T-helper 1 cell treated with Interleukin-12 subunit alpha and Interleukin-12 subunit beta and Interleukin-4 antibody, amounts not matched to agents 30 ng/mL and 1 ng/mL, for 36 hours (primary cell): ENCODE measurements at regions not wholly inside any gene's neighbourhood (a gene's known extent, or its start where the extent isn't known, plus 50 kb on each side); places are given as distances from the start of the nearest gene placed in this dataset.

ENCODE experiments used
- intact Hi-C: fragments of 100-400 bp; cut with micrococcal nuclease; formaldehyde crosslinking; loops from one replicate; pipeline ENCODE4 v1.15.1; 2024

DNA sequence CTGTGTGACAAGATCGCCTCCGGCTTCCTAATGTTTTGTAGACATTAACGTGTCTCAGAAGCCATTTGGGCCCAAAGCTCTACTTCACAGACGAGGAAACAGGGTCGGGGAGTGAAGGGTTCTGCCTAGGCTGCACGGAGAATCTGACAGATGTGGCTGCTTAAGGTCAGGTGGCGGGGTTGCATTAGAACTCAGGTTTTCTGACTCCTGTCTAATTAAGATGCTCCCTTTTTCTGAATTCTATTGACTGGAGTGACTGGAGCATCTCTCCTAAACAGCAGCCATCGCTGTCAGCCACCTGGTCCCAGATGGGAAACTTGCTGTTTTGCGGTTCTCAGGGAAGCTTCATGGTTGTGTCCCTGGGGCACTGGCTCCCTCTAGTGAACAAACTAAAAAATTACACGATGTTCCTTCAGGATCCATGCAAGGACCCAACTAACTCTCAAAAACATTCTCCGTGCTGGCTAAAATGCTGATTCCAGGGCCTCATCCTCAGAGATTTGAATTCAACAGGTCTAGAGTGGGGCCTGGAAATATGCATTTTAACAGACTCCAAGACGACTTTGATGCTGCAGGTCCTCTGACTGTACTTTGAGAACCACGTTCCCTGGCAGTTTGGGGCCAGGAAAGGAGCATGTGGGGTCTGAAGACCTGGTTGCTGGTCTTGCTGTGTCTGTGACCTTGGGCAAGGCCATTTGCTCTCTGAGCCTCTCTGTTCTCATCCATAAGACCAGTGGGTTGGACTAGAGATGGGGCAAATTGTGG lies 117.4 kb downstream of the IRF8 start:
- intact Hi-C loops, result loop anchor here (1.0 to 5.0 kb wide), 3 partner anchors 29 to 195 kb away; no protein-coding TSS in a partner anchor

DNA sequence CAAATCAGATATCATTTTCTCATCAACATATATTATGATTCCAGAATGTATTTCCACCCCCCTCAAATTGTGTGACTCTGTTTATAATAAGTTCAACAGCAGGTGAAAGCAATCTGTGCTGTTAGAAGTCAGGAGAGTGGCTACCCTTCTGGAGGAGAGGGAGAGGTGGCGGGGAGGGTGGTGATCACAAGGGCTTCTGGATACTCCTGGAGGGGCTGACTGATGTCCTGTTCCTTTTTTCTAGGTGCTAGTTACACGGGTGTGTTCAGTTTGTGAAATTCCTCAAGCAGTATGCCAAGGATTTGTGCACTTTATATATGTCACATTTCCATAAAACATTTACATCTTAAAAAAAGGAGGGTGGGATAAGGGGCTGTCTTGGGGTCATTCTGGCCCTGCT lies 119.1 kb downstream of the IRF8 start:
- intact Hi-C loops, result loop anchor here (5.0 kb wide), 1 partner anchor 116 kb away; no protein-coding TSS in a partner anchor

DNA sequence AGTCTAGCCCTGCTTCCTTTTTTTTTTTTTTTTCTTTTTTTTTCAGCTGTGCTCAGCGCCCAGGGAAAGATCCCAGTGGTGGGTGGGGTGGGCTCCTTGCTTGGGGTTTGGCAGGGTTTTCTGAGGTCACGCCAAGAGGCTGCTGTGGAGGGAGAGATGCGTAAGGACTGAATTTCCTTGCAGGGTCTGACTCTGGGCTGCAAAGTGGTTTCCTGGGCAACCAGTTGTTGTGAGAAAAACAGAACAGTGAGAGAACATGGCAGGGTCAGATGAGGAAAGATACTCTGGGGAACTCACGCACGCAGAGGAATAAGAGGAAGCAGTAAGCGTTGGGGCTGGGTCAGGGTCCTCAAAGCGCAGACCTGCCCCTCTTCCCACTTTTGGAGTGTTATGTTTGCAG lies 119.5 kb downstream of the IRF8 start:
- intact Hi-C loops, result loop anchor here (5.0 kb wide), 1 partner anchor 116 kb away; no protein-coding TSS in a partner anchor

DNA sequence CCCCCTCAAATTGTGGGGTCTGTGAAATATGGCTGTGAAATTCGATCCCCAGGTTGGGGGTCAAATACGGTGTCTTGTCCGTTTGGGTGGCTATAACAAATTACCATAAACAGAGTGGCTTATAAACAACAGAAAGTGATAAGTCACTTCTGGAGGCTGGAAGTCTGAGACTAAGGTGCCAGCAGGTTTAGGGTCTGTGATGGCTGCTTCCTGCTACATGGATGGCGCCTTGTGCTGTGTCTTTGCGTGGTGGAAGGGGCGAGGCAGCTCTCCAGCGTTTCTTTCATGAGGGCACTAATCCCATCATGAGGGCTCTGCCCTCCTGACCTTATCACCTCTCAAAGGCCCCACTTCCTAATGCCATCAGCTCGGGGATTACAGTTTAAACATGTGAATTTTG lies 120.0 kb downstream of the IRF8 start:
- intact Hi-C loops, result loop anchor here (5.0 kb wide), 1 partner anchor 117 kb away; no protein-coding TSS in a partner anchor

DNA sequence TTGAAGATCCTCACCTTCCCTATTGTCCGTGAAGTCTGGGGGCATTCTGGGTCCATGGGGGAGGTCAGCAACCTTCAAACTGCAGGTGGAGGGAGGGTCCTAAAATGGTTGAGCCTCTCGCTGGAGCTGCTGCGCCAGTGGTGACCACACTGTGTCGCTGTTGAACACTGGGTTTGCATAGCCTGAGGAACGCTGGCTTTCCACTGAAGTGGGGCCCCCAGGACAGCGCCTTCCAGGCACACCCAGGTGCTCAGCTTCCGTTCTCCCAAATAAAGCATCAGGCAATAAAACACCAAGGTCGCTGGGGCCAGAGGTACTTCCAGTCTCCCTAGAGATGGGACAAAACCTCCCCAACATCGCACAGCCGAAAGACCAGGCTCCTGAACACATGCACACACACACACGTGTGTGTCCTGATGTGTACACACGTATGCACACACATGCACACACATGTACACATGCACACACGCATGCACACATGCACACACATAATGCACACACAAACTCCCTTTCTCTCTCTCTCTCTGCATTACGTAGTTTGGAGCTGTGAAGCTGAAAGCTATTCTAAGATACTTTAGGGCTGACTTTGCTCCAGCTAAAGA lies 120.6 kb downstream of the IRF8 start:
- intact Hi-C loops, result loop anchor here (5.0 kb wide), 1 partner anchor 117 kb away; no protein-coding TSS in a partner anchor

DNA sequence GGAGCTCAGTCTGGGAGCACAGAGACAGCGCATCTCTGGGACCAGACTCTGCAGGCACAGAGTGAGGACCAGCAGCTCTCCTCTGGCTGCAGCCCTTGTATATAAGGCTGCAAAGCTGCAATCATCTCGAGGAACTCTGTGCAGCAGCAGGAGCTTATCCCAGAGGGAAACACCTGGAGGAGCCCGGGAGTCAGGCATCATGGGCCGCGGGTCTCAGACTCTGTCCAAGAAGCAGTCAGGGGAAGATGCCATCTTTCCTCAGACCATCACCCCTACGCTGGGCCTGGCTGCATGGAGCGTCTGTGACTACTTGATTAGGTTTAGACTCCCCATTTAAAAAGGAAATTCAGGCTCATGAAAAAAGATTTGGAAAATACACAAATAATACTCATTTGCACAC lies 122.0 kb downstream of the IRF8 start:
- intact Hi-C loops, result no loop called here

DNA sequence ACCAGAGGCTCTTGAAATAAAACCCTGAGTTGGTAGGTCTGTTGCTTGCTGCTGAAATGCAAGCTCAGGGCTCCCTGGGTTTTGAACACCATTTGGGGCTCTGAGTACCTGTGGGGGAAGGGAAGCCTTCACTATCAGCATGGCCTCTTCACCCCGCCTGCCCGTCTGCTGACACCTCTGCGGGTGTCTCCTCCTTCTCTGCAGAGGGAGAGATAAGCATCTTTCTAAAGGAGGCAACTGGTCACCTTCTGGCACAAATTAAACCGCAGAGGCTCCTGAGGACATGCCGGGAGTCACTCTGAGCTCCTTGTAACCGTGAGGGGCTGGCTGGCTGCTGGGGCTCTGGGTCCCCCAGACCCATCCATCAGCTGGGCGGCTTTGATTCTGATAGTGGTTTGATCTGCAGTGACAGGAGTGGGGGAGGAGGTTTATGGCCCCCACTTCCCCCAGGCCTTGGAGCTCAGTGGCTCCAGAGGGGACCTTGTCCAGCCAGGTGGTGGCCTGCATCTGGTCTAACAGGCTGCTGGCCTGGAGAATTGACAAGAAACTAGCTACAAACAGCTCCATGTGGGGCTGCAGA lies 123.5 kb downstream of the IRF8 start:
- intact Hi-C loops, result no loop called here

DNA sequence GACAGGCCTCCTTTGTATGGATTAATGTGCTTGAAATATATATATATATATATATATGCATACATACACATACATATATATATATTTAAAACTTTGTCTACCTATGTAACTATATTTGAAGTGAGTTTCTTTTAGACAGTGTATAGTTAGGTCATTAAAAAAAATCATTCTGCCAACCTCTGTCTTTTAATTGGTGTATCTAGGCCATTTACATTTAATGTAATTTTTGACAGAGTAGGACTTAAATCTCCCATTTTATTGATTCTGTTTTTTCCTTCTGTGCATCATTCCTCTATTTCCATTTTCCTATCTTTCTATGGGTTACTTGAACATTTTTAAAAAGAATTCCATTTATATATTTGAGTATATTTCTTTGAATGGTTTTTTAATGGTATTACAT lies 125.2 kb downstream of the IRF8 start:
- intact Hi-C loops, result no loop called here

DNA sequence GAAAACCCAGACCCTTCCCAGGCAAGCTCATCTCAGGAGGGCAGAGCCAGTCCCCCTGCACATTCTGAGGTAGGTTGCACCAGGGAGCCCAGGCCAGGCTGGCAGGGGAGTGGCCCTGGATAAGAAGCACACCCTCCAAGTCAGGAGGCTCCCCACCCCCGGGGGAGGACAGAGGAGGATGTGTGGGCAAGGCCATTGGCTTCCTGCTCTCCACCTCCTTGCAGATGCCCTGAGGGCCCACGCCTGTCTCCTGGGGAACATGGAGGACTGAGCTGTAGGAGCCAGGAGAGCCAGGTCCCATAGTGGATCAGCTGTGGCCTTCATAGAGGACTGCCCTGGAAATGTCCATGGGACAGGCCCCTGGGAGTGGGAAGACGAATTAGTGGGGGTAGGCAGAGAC lies 126.7 kb downstream of the IRF8 start:
- intact Hi-C loops, result no loop called here

DNA sequence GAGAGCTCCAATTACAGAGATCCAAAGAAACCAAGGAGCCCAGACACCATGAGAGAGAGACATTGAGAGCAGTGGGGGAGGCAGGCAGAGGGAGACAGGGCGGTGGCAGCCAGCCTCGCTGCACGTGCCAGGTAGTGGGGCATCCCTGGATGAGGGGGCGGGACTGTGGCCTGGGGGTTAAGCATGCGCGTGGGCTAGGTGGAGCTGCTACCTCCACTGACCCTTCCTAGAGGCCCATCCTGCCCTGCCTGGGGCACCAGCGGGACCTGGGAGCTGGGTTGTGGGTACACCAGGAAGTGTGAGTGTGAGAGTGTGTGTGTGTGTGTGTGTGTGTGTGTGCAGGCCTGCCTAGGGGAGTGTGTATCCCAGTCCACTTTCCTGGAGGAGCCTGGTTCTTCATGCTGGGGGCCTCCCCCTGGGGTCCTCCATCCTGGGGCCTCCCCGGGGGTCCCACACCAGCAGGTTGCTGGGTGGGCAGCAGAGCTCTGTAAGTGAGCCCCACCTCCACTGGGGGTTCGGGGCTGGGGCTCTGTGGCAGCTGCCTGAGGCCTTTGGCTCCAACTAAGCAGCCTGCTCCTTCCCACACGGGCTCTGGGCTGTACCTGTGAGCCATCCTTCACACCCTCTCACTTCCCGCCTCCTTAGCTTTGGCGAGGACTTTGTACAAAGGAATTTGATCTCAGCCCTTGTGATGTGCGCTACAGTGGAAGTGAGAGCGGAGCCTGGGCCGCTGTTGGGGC lies 127.4 kb downstream of the IRF8 start:
- intact Hi-C loops, result no loop called here

DNA sequence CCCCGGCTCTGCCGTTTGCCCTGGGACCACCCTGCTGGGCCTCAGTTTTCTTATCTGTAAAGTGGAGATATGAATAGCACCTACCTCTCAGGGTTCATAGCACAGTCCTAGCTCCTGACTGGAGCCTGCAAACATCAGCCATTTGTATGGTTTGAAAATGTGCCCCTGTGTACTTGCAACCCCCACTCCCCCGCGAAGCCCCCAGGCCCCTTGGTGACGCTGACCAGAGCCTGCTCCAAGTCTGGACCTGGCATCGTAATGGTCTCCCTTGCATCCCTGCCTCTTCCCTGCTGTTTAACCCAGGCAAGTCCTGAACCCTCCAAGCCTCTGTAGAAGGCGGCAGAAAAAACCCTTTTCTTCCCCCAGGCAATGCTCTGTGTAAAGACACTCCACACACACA lies 128.0 kb downstream of the IRF8 start:
- intact Hi-C loops, result no loop called here

DNA sequence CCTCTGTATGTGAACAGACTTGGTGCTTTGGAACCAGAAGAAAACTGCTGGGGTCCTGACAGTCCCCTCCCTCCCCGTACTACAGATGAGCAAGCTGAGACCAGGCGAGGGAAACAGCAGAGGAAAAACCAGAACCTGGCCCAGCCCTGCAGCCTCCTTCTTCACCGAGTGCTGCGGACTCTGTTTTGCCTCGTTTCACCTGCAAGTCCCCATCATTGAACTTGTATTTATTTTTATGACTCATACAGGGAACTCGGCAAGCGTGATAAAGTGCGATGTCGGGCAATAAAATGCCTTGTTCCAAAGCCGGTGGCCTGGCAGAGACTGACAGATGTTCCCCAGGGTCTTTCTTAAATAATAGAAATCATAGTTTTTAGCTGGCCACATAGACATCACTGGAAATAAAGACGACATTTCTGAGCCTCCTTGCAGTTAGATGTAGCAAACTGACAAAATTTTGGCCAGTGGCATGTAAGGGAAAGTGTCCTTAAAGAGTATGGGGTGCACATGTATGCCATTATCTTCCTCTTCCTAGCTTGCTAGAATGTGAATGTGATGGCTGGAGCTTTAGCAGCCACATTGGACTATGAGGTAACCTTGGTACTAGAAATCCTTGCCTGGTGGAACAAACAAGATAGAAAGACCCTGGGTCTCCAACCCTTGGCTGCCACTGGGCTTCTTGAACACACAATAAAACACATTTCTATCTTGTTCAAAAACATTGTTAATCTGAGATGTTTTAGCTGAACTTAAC lies 128.6 kb downstream of the IRF8 start:
- intact Hi-C loops, result no loop called here

DNA sequence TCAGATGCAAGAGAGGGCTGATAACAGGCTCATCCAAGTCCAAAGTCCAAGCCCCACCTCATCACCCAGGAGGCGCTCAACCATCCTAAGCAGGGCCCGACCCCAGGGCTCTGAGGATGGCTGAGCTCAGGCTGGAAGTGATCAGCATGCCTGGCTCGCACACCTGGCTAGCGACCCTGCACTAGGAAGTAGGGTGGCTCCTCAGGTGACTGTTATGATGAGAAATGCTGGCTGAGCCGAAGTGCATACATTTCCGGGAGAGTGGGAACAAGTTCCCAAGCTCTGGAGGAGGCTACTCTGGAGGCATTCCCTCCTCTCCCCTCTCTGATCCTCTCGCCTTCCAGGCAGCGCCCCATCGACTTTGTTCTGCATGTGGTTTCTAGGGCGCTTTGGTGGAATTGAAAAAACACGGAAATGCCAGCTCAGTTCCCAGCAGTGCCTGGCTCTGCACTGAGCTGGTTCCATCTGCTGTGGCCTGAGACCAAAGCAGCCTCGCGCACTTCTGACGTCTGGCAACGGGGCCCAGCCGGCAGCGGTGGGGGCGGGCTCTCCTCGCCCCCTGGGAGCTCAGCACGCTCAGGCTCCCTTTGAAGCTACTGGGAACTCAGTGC lies 130.3 kb downstream of the IRF8 start:
- intact Hi-C loops, result no loop called here

DNA sequence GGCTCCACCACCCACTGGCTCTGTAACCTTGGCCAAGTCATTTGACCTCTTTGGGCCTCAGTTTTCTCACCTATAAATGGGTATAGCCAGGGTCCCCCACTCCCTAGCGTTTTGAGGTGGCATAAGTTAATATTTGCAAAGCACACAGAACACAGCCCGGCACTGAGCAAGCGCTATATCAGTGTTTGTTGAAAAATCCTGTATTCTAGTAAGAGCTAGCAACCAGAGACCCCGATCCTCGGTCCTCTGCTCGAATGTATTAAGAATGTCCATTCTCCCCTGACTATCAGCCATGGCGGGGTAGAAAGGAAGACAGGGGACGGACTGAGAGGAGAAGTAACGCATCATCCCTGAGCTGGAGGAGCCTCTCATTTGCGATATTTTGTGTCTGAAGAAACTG lies 131.2 kb downstream of the IRF8 start:
- intact Hi-C loops, result no loop called here

DNA sequence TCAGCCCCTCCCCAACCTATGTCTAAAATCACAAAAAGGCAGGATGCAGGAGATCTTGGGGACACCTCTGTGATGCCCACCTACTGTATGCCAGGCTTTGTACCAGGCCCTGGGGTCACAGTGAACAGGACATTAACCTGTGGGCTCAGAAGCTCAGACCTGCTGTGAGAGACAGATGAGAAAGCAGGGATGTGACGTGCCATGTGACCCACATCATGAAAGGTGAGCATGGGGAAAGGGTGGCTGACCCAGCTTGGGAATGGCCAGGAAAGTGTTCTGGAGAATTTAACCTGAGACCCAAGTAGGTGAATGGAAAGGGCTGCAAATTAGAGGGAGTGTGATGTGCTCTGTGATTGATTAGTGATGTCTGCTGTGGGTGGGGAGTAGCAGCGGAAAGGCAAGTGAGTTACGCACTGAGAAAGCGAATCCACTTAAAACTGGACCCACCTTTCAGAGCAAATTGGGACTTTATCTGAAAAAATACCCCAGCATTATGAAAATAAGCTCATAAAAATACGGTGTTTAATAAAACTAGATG lies 132.2 kb downstream of the IRF8 start:
- intact Hi-C loops, result no loop called here

DNA sequence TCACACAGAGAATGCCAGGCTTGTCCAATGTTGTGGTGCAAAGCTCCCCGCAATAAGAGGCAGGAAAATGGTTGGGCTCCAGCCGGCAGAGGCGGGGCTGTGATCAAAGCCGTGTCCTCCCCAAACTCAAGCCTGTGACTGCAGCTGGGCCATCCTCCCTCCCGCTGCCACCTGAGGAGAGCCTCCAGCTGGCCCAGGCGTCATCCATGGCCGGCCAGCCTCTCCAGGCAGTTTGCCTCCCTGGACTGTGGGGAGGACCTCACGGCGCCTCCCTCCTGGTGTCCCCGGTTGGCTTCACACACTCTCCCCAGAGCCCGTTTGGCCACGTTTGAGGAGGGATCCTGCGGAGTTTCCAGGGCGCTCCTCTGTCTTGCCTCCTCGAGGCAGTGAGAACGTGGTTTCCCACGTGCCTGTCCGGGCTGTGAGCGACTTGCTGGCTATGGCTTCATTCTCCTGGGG lies 134.1 kb downstream of the IRF8 start:
- intact Hi-C loops, result no loop called here

DNA sequence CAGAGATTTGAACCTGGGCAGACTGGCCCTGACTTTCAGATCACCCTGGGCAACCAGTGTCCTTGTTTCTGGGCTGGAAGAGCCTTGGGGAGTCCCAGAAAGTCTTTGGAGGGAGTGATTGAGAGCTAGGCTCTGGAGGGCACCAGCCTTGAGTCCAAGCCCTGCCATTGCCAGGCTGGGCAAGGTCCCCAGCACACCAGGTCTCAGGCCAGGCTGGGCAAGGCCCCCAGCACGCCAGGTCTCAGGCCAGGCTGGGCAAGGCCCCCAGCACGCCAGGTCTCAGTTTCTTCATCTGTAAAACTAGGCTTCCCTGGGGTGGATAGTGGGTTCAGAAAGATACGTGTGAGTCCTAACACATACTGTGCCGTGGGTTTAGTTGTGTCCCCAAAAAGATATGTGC lies 135.0 kb downstream of the IRF8 start:
- intact Hi-C loops, result no loop called here

DNA sequence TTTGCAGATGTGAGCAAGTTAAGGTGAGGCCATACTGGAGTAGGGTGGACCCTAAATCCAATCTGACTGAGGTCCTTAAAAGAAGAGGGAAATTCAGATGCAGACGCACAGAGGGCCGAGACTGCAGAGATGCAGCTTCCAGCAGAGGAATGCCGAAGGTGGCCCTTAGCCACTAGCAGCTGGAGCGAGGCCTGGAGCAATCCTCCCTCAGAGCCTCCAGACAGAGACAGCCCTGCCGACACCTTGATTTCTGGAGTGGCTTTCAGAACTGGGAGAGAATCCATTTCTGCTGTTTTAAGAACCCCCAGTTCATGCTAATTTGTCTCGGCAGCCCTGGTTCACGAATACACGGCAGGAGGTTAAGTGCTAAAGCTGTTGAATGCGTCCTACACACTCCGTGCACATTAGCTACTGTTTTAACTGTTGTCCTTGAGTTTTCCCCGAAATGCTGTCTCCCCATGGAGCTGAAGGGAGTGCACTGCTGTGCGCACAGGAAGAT lies 135.5 kb downstream of the IRF8 start:
- intact Hi-C loops, result no loop called here

DNA sequence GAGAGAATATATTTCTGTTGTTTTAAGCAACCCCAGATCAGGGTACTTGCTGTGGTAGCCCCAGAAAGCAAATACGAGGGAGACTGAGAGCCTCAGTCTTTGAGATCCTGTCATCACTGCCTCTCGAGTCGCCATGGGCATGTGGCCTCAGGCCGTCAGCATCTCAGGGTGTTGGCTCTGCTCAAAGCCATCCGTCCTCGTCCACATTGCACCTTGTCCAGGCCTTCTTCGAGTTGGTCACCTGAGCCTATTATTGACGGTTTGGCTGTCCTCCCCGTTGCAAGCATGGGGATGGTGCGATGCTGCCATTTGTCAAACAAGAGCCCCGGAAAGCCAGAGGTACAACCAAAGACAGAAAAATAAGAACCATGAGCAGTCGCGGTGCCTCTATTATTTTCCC lies 136.9 kb downstream of the IRF8 start:
- intact Hi-C loops, result no loop called here
